Stomach (tissue), 8 donors: ENCODE measurements at regions not wholly inside any gene's neighbourhood (a gene's known extent, or its start where the extent isn't known, plus 50 kb on each side); places are given as distances from the start of the nearest gene placed in this dataset.

Source experiments
- DNase-seq, 2 donors: peaks; one replicate each; pipeline versions ENCODE4 v3.0.0 to v3.0.0-alpha.2; 2013 to 2019
- H3K27ac ChIP-seq, 5 donors: fragments of 200-600 bp in 4 of 5; sonication (generic) in 4 of 5; one replicate each; pipeline ENCODE4 v1.5.1; 2013 to 2019; ENCODE audit warnings: mild to moderate bottlenecking in 1 of 5, moderate library complexity in 1 of 5
- H3K27me3 ChIP-seq, 3 donors: fragments of 200-600 bp; sonication (generic); one replicate each; pipeline ENCODE4 v1.5.1; 2017 to 2019; ENCODE audit warnings: mixed run types in 1 of 3
- H3K36me3 ChIP-seq, 4 donors: fragments of 200-600 bp; sonication (generic); 1 replicate in 3 of 4; 2 replicates in 1 of 4; pipeline ENCODE4 v1.5.1; 2016 to 2019
- H3K4me1 ChIP-seq, 4 donors: fragments of 200-600 bp; sonication (generic); one replicate each; pipeline ENCODE4 v1.5.1; 2016 to 2019
- H3K4me3 ChIP-seq, 4 donors: fragments of 200-600 bp; sonication (generic) in 3 of 4; one replicate each; pipeline ENCODE4 v1.5.1; 2016 to 2019; ENCODE audit warnings: mild to moderate bottlenecking in 1 of 4
- H3K9me3 ChIP-seq, 4 donors: fragments of 200-600 bp; sonication (generic); one replicate each; pipeline ENCODE4 v1.5.1; 2016 to 2019
- EP300 ChIP-seq: sonication (generic); formaldehyde crosslinking; IDR thresholded peaks from one replicate; pipeline ENCODE4 v1.6.1; 2017; ENCODE audit warnings: antibody characterized with exemption
- POLR2A ChIP-seq, 4 donors: fragments of 450-650 bp; IDR thresholded peaks; one replicate each; pipeline ENCODE4 v1.6.1; 2016; ENCODE audit warnings: antibody characterized with exemption in 4 of 4, control low read depth in 2 of 4, mild to moderate bottlenecking in 1 of 4, moderate library complexity in 1 of 4
- POLR2AphosphoS5 ChIP-seq, 3 donors: sonication (generic); formaldehyde crosslinking; IDR thresholded peaks; one replicate each; pipeline ENCODE4 v1.6.1; 2016; ENCODE audit warnings: antibody characterized with exemption in 3 of 3
- WGBS, 5 donors: extraction: QIAGEN DNeasy Blood & Tissue Kit in 3 of 5; methylation state at CpG; one replicate each; pipeline versions ENCODE4 v1.1.5 to v1.1.7; 2013 to 2018; 5-methylcytosine and 5-hydroxymethylcytosine counted together
- intact Hi-C: fragments of 100-400 bp; cut with DNase I; formaldehyde crosslinking; loops from one replicate; pipeline ENCODE4 v1.15.1; 2023; ENCODE audit warnings: low total_unique reads
- TF ChIP-seq, protein P1 (sequence below), 7 experiments: fragments of 450-650 bp in 4 of 7; fragments of 200-600 bp in 3 of 7; sonication (generic) in 3 of 7; IDR thresholded peaks; one replicate each; pipeline ENCODE4 v1.5.1; 2016 to 2019; ENCODE audit warnings: antibody characterized with exemption in 7 of 7, control low read depth in 2 of 7, mild to moderate bottlenecking in 1 of 7
- donor health status: healthy with polysubstance abuse.
- donor health status: Bipolar disorder and iron deficiency.
- donor health status: healthy.

DNA sequence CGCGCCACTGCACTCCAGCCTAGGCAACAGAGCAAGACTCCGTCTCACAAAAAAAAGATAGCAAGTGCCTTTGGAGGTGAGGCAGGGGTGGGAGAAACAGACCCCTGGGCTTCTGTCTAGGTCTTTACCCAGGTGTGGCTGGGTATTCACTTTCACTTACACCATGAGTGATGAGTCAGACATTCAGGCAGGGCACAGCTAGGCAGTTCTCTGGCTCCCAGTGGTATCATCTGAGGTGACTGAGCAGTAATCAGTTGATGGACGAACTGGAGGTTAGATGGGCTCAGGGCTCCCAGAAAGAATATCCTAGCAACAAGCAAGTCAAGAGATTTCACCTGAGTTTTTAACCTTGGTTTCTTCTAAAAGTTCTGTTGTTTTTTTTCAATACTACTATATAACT, 107.0 kb upstream of the RAB6C start:
- no peak overlapping the region for H3K27ac ChIP-seq
- 90 to 97% (median 95%) methylated on average over 4 of the region's 4 CpGs for WGBS, 5 donors
- H3K9me3 ChIP-seq = no peaks in the 10 kb centered on the region
- intact Hi-C loops = no loop called here
- no peaks in the 10 kb centered on the region for H3K36me3 ChIP-seq
- no peak overlapping the region for H3K4me3 ChIP-seq
- TF ChIP-seq POLR2AphosphoS5 (IDR thresholded peaks at IDR 0.05) (no peak), EP300 (no peak), POLR2A (IDR thresholded peaks at IDR 0.05) (no peak)
- TF ChIP-seq, protein P1, sequence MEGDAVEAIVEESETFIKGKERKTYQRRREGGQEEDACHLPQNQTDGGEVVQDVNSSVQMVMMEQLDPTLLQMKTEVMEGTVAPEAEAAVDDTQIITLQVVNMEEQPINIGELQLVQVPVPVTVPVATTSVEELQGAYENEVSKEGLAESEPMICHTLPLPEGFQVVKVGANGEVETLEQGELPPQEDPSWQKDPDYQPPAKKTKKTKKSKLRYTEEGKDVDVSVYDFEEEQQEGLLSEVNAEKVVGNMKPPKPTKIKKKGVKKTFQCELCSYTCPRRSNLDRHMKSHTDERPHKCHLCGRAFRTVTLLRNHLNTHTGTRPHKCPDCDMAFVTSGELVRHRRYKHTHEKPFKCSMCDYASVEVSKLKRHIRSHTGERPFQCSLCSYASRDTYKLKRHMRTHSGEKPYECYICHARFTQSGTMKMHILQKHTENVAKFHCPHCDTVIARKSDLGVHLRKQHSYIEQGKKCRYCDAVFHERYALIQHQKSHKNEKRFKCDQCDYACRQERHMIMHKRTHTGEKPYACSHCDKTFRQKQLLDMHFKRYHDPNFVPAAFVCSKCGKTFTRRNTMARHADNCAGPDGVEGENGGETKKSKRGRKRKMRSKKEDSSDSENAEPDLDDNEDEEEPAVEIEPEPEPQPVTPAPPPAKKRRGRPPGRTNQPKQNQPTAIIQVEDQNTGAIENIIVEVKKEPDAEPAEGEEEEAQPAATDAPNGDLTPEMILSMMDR (IDR thresholded peaks at IDR 0.05) = no peak
- no peaks in the 10 kb centered on the region for H3K27me3 ChIP-seq
- no peak for DNase-seq
- H3K4me1 ChIP-seq = peaks cover 5 to 9% (median 8%) of the 10 kb centered on the region in 4 donors

DNA sequence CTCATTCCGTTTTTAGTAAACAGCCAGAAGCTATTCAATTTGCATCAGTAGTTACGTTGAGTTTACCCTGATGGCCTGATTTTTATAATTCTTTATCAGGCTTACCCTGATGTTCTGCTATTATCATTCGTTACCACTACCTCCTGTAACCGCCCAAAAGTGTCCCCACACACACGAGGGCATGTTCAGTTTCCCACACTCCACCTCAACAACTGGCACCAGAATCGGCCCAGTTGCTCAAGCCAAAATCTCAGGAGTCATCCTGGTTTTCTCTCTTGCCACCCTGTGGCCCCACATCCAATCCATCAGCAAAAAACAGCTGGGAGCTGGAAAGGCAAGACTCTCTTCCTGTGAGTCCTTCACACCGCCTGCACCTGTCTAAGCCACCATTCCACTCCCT, 102.9 kb upstream of the RAB6C start:
- H3K27ac ChIP-seq = peak overlapping the region in 4 of 5 donors; percentile 63 to 86 (median 80)

GRCh38 chr2:129877289-129877741, 102.2 kb upstream of the RAB6C start:
- H3K36me3 ChIP-seq = no peaks in the 10 kb centered on the region
- intact Hi-C loops = no loop called here
- TF ChIP-seq POLR2A (IDR thresholded peaks at IDR 0.05) (no peak), EP300 (no peak), POLR2AphosphoS5 (IDR thresholded peaks at IDR 0.05) (no peak)
- TF ChIP-seq, protein P1 (IDR thresholded peaks at IDR 0.05) = no peak
- peaks cover 5 to 18% (median 14%) of the 10 kb centered on the region in 4 donors for H3K4me1 ChIP-seq
- no peaks in the 10 kb centered on the region for H3K27me3 ChIP-seq
- H3K4me3 ChIP-seq = peak overlapping the region; percentile 57 to 76 (median 58)
- 0 to 4% (median 2%) methylated on average over 8 to 19 of the region's 20 CpGs for WGBS, 5 donors
- no peaks in the 10 kb centered on the region for H3K9me3 ChIP-seq
- peak overlapping the region; percentile 63 to 86 (median 79) for H3K27ac ChIP-seq
- peak; percentile 90 to 98 for DNase-seq

More for the DNA sequence above, 102.9 kb upstream of the RAB6C start:
- Histone ChIP-seq H3K4me1 (peaks cover 5 to 18% (median 14%) of the 10 kb centered on the region in 4 donors), H3K9me3 (no peaks in the 10 kb centered on the region), H3K4me3 (peak overlapping the region in 3 of 4 donors; percentile 57 to 76 (median 59)), H3K36me3 (no peaks in the 10 kb centered on the region), H3K27me3 (no peaks in the 10 kb centered on the region)
- DNase-seq = peak; percentile 21 to 38
- TF ChIP-seq POLR2A (IDR thresholded peaks at IDR 0.05) (no peak), EP300 (no peak), POLR2AphosphoS5 (IDR thresholded peaks at IDR 0.05) (no peak)
- TF ChIP-seq, protein P1 (IDR thresholded peaks at IDR 0.05) = no peak
- 66 to 71% (median 69%) methylated on average over 7 of the region's 7 CpGs for WGBS, 5 donors
- intact Hi-C loops = no loop called here

DNA sequence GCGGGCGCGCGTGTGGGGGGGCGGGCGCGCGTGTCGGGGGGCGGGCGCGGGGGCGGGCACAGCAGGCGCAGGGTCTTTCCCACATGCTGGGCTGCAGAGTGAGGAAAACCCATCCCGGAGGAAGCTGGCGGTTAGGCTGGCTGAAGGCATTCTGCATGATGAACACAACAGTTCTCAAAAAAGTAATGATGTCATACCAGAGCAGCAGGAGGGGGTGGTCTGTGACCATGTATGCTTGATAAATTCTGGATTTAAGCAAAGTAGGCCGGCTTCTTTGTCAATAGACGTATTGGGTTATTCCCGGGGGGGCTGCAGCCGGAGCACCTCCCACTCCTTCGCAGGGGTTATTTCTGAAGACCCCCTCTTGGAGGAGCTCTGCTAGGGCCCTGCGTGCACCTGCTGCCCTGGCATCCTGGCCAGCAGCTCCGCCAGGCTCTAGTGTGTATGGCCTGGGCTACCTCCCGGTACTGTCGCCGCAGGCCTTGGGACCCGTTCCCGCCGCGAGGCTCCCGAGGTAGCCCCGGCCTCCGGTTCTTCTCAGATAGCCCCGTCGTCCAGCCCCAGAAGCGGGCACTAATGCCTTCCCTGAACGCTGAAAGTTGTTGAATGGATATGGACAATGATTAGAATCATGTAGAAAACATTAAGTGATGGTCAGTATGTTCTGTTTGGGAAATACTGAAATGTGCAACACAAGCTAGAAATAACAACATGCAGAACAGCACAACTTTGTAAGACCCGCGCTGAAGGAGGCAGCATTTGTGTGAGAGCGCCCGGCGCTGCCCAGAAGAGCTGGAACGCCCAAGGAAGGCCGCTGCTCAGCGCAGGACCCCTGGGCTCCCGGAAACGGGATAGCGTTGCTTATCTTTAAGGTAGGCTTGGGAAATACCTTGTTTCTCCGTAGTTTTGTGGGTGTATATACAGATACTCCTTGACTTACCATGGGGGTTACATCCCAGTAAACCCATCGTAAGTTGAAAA, 101.4 kb upstream of the RAB6C start:
- intact Hi-C loops = no loop called here
- Histone ChIP-seq H3K9me3 (no peaks in the 10 kb centered on the region), H3K4me1 (peaks cover 5 to 18% (median 14%) of the 10 kb centered on the region in 4 donors), H3K27ac (peak overlapping the region; percentile 5 to 86 (median 74)), H3K36me3 (no peaks in the 10 kb centered on the region), H3K27me3 (no peaks in the 10 kb centered on the region), H3K4me3 (peak overlapping the region; percentile 57 to 76 (median 58))
- DNase-seq = peak; percentile 25 to 90
- 17 to 45% (median 29%) methylated on average over 33 to 49 of the region's 50 CpGs for WGBS, 5 donors
- no peak for TF ChIP-seq EP300
- no peak for TF ChIP-seq POLR2A (IDR thresholded peaks at IDR 0.05)
- TF ChIP-seq POLR2AphosphoS5 (IDR thresholded peaks at IDR 0.05) = no peak
- TF ChIP-seq, protein P1 (IDR thresholded peaks at IDR 0.05) = no peak
